Upper lobe of right lung (tissue), 1 donor: ENCODE measurements at regions not wholly inside any gene's neighbourhood (a gene's known extent, or its start where the extent isn't known, plus 50 kb on each side); places are given as distances from the start of the nearest gene placed in this dataset.

Experiments used
- ATAC-seq: fragments of 200-7000 bp; cut with Tn5 transposase; one replicate; pipeline ENCODE4 v1.9.1; 2020; ENCODE audit warnings: mild to moderate bottlenecking, moderate library complexity
- DNase-seq: peaks from one replicate; pipeline ENCODE4 v3.0.0-alpha.2; 2020
- H3K27ac ChIP-seq: fragments of 200-600 bp; one replicate; pipeline ENCODE4 v1.8.0; 2022
- H3K27me3 ChIP-seq: fragments of 200-600 bp; one replicate; pipeline ENCODE4 v1.8.0; 2022; ENCODE audit warnings: mild to moderate bottlenecking
- H3K36me3 ChIP-seq: fragments of 200-600 bp; one replicate; pipeline ENCODE4 v1.8.0; 2022
- H3K4me1 ChIP-seq: fragments of 200-600 bp; one replicate; pipeline ENCODE4 v1.8.0; 2022
- H3K4me3 ChIP-seq: fragments of 200-600 bp; one replicate; pipeline ENCODE4 v1.8.0; 2022; ENCODE audit warnings: mild to moderate bottlenecking
- H3K9me3 ChIP-seq: fragments of 200-600 bp; one replicate; pipeline ENCODE4 v1.8.0; 2022
- CTCF ChIP-seq: fragments of 200-600 bp; IDR thresholded peaks from one replicate; pipeline ENCODE4 v1.8.0; 2022; ENCODE audit warnings: antibody characterized with exemption
- intact Hi-C: fragments of 100-400 bp; cut with DNase I; formaldehyde crosslinking; loops from one replicate; pipeline ENCODE4 v1.11.0; 2022
- donor health status: DM: no; HTN: yes; CAD: no; lungs with severe emphysema.

GRCh38 chr12:77352946-77353345, 287.6 kb upstream of the E2F7 start:
- no peak for TF ChIP-seq CTCF
- H3K36me3 ChIP-seq = no peaks in the 10 kb centered on the region
- H3K4me3 ChIP-seq = no peak overlapping the region
- no peaks in the 10 kb centered on the region for H3K9me3 ChIP-seq
- H3K4me1 ChIP-seq = no peaks in the 10 kb centered on the region
- intact Hi-C loops = no loop called here
- no peaks in the 10 kb centered on the region for H3K27me3 ChIP-seq
- H3K27ac ChIP-seq = no peak overlapping the region
- ATAC-seq = no peak
- DNase-seq = no peak

GRCh38 chr12:77351860-77352259, 286.5 kb upstream of the E2F7 start:
- no peaks in the 10 kb centered on the region for H3K4me1 ChIP-seq
- intact Hi-C loops = no loop called here
- no peaks in the 10 kb centered on the region for H3K27me3 ChIP-seq
- TF ChIP-seq CTCF = no peak
- H3K9me3 ChIP-seq = no peaks in the 10 kb centered on the region
- H3K4me3 ChIP-seq = no peak overlapping the region
- ATAC-seq = no peak
- no peaks in the 10 kb centered on the region for H3K36me3 ChIP-seq
- no peak for DNase-seq
- H3K27ac ChIP-seq = no peak overlapping the region

DNA sequence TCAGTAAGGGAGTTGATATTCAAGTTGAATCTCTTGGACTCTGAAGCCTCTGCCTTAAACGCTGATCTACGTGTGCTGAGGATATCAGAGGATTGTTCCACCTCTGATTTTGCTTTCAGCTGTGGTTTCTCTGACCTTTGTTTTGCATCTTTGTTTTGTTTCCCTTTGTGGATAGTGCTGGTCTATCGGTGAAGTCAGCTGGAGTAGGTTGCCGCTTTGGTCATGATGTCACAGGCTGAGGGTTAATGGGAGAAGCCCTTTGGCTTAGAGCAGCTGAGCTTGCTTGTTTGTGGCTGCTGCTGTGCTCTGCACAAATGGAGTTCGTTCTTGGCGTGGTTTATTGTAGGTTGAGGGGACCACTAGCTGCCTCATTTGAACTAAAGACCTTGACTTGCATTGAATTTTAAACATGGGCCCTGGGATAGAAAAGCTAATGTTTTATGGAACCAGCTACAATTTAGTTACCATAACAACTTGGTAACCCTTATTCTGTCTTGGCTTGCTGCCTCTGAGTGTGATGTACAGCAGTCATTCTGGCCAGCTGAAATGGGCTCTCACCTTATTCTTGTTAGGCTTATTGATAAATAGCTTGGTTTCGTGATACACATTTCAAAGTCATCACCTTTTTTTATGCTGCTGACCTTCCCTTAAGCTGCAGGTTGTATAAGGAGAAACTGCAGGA, 284.5 kb upstream of the E2F7 start:
- intact Hi-C loops = no loop called here
- Histone ChIP-seq H3K9me3 (no peaks in the 10 kb centered on the region), H3K36me3 (no peaks in the 10 kb centered on the region), H3K27me3 (no peaks in the 10 kb centered on the region), H3K27ac (no peak overlapping the region), H3K4me3 (no peak overlapping the region), H3K4me1 (no peaks in the 10 kb centered on the region)
- DNase-seq (no peak), ATAC-seq (no peak)
- no peak for TF ChIP-seq CTCF

DNA sequence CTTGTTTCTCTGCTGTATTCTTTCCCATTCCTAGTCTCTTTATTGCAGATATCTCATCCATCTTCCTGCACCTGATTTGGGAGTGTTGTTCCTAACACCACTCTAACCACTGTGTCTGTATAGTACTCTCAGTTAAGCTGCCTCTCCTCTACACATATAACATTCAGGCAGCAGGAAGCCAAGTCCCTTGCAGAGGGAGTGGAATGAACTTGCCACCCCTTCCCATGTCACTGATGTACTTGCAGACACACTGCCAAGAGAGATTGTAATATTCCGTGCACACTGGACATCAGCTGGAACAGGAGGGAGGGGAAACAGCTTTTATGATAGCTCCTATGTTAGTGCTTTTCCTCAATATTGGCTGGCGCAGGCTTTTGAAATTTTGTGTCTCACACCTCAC, 281.6 kb upstream of the E2F7 start:
- intact Hi-C loops = no loop called here

GRCh38 chr12:77345336-77345735, 280.0 kb upstream of the E2F7 start:
- DNase-seq (no peak), ATAC-seq (no peak)
- no peaks in the 10 kb centered on the region for H3K9me3 ChIP-seq
- no peaks in the 10 kb centered on the region for H3K27me3 ChIP-seq
- no peak for TF ChIP-seq CTCF
- no peak overlapping the region for H3K27ac ChIP-seq
- no peak overlapping the region for H3K4me3 ChIP-seq
- no peaks in the 10 kb centered on the region for H3K4me1 ChIP-seq
- intact Hi-C loops = no loop called here
- no peaks in the 10 kb centered on the region for H3K36me3 ChIP-seq

More for the DNA sequence above, 281.6 kb upstream of the E2F7 start:
- Histone ChIP-seq H3K27me3 (no peaks in the 10 kb centered on the region), H3K4me3 (no peak overlapping the region), H3K36me3 (no peaks in the 10 kb centered on the region), H3K9me3 (no peaks in the 10 kb centered on the region), H3K4me1 (no peaks in the 10 kb centered on the region), H3K27ac (no peak overlapping the region)
- TF ChIP-seq CTCF = no peak
- ATAC-seq (no peak), DNase-seq (no peak)

DNA sequence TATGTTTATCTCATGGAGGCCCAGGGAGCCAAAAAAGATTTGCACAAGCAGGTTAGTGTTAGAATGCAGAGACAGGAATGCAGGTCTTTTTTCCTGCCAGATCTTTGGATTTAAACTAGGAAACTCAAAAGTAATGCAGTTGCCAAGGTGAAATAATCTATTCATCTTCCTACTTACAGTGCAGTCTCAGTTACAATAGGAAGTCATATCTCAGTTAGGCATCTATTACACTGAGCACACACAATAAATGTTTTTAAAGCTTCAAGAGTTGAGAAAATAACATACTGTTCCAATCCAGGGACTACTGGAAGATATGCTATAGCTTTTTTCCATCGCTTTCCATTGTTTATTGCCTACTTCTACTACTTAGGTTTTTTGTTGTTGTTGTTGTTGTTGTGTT, 279.3 kb upstream of the E2F7 start:
- intact Hi-C loops = no loop called here
- no peaks in the 10 kb centered on the region for H3K9me3 ChIP-seq
- no peak for DNase-seq
- H3K4me1 ChIP-seq = no peaks in the 10 kb centered on the region
- no peaks in the 10 kb centered on the region for H3K36me3 ChIP-seq
- H3K27me3 ChIP-seq = no peaks in the 10 kb centered on the region
- no peak for TF ChIP-seq CTCF
- no peak for ATAC-seq
- H3K4me3 ChIP-seq = no peak overlapping the region
- H3K27ac ChIP-seq = no peak overlapping the region
